GM19452 (cell line): ENCODE measurements at regions not wholly inside any gene's neighbourhood (a gene's known extent, or its start where the extent isn't known, plus 50 kb on each side); places are given as distances from the start of the nearest gene placed in this dataset.
A peak's percentile ranks its signal among the peaks of the same experiment; 100 is the strongest.

Source experiments
- ATAC-seq: cut with Tn5 transposase; IDR thresholded peaks from one replicate; pipeline ENCODE4 v1.9.1; 2021; ENCODE audit not compliant: unreplicated experiment

GRCh38 chr1:80731241-80731894 lies 1069.4 kb upstream of the ADGRL2 start:
- no peak for ATAC-seq

GRCh38 chr1:80722611-80723010 lies 1078.1 kb upstream of the ADGRL2 start:
- ATAC-seq, result no peak

- ATAC-seq, result no peak
Measured at GRCh38 chr1:80706526-80706925, 1094.2 kb upstream of the ADGRL2 start.

GRCh38 chr1:80678438-80678837 lies 1122.3 kb upstream of the ADGRL2 start:
- ATAC-seq, result no peak

- no peak for ATAC-seq
Measured at GRCh38 chr1:80675454-80675853, 1125.3 kb upstream of the ADGRL2 start.

GRCh38 chr1:80673935-80674597 lies 1126.7 kb upstream of the ADGRL2 start:
- ATAC-seq, result no peak

GRCh38 chr1:80668372-80668771 lies 1132.4 kb upstream of the ADGRL2 start:
- ATAC-seq, result no peak

- ATAC-seq, result no peak
Measured at GRCh38 chr1:80666073-80666472, 1134.7 kb upstream of the ADGRL2 start.

GRCh38 chr1:80659161-80659560 lies 1141.6 kb upstream of the ADGRL2 start:
- no peak for ATAC-seq

- no peak for ATAC-seq
Measured at GRCh38 chr1:80657707-80658106, 1143.0 kb upstream of the ADGRL2 start.

- ATAC-seq, result no peak
Measured at GRCh38 chr1:80657044-80657643, 1143.6 kb upstream of the ADGRL2 start.

- no peak for ATAC-seq
Measured at GRCh38 chr1:80656641-80657040, 1144.1 kb upstream of the ADGRL2 start.

GRCh38 chr1:80656014-80656636 lies 1144.6 kb upstream of the ADGRL2 start:
- peak; percentile 81 for ATAC-seq

GRCh38 chr1:80646053-80646452 lies 1154.7 kb upstream of the ADGRL2 start:
- ATAC-seq, result no peak

- ATAC-seq, result no peak
Measured at GRCh38 chr1:80645621-80646020, 1155.1 kb upstream of the ADGRL2 start.

- peak; percentile 46 for ATAC-seq
Measured at GRCh38 chr1:80640978-80641377, 1159.8 kb upstream of the ADGRL2 start.

- peak; percentile 97 for ATAC-seq
Measured at GRCh38 chr1:80639777-80640533, 1160.8 kb upstream of the ADGRL2 start.

GRCh38 chr1:80633947-80634706 lies 1166.6 kb upstream of the ADGRL2 start:
- ATAC-seq, result no peak

- ATAC-seq, result no peak
Measured at GRCh38 chr1:80632284-80632683, 1168.5 kb upstream of the ADGRL2 start.

- ATAC-seq, result peak; percentile 66
Measured at GRCh38 chr1:80629304-80629837, 1171.4 kb upstream of the ADGRL2 start.
